Endometrium (tissue), 2 donors: ENCODE measurements at regions not wholly inside any gene's neighbourhood (a gene's known extent, or its start where the extent isn't known, plus 50 kb on each side); places are given as distances from the start of the nearest gene placed in this dataset.
"Not testable (repeated sequence)": the region's sequence is repeated elsewhere in the genome, so short reads cannot be mapped to it uniquely, and the experiment has no call there.

Experiments
- FAIRE-seq: peaks from 2 replicates; lab custom pipeline; 2012; peaks lifted over from hg19 to GRCh38; lab: Jason Lieb, UNC
- donor health status: control.
- donor health status: control.

GRCh38 chr3:23103764-23104163 is 99.4 kb upstream of the UBE2E2 start:
- FAIRE-seq: no peak

GRCh38 chr3:23105048-23105447 is 98.1 kb upstream of the UBE2E2 start:
- FAIRE-seq: peak; percentile 8

- no peak for FAIRE-seq
These were observed 96.5 kb upstream of the UBE2E2 start for GRCh38 chr3:23106666-23107065.

- FAIRE-seq: no peak
These were observed 95.9 kb upstream of the UBE2E2 start for GRCh38 chr3:23107221-23107620.

GRCh38 chr3:23108451-23109057 is 94.6 kb upstream of the UBE2E2 start:
- no peak for FAIRE-seq

DNA sequence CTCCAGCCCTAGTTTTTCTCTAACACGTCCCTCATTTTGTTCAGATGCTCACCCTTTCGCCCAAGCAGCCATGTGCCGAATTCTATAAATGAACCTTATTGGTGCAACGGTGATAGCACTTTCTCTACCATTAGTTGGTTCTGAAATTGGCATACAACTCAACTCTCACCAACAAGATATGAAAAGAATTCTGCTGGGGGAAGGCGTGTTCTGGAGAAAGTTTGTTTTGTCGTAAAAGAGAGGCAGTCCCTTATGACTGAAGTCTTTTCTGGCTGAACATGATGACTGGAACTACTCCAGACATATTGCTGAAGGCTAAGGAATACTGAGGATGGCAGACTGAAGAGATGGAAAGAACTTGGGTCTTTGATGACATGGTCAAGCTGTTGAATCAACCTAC is 91.8 kb upstream of the UBE2E2 start:
- no peak for FAIRE-seq

- no peak for FAIRE-seq
These were observed 91.3 kb upstream of the UBE2E2 start for GRCh38 chr3:23111797-23112196.

GRCh38 chr3:23112491-23112890 is 90.6 kb upstream of the UBE2E2 start:
- FAIRE-seq: no peak

GRCh38 chr3:23113455-23114171 is 89.5 kb upstream of the UBE2E2 start:
- no peak for FAIRE-seq

DNA sequence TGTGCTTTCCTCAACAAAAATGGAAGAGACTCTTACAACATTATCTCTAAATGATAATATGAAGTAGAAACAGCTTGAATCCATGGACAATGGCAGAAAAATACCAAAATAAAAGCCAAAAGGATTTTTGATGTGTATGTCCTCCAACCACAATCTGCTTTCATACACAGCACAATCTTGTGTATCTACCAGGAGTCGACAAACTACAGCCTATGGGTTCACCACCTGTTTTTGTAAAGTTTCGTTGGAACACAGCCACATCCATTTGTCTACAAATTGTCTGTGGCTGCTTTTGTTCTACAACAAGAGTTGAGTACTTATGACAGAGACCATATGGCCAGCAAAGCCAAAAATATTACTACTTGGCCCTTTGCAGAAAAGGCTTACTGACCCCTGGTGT is 88.7 kb upstream of the UBE2E2 start:
- FAIRE-seq: no peak

- FAIRE-seq: peak; percentile 12
These were observed 87.8 kb upstream of the UBE2E2 start for GRCh38 chr3:23115171-23115877.

GRCh38 chr3:23116081-23116837 is 86.9 kb upstream of the UBE2E2 start:
- FAIRE-seq: no peak

- FAIRE-seq: no peak
These were observed 85.3 kb upstream of the UBE2E2 start for GRCh38 chr3:23117856-23118255.

- no peak for FAIRE-seq
These were observed 75.9 kb upstream of the UBE2E2 start for GRCh38 chr3:23127196-23127595.

GRCh38 chr3:23128655-23129054 is 74.5 kb upstream of the UBE2E2 start:
- FAIRE-seq: no peak

GRCh38 chr3:23129117-23129516 is 74.0 kb upstream of the UBE2E2 start:
- FAIRE-seq: no peak

DNA sequence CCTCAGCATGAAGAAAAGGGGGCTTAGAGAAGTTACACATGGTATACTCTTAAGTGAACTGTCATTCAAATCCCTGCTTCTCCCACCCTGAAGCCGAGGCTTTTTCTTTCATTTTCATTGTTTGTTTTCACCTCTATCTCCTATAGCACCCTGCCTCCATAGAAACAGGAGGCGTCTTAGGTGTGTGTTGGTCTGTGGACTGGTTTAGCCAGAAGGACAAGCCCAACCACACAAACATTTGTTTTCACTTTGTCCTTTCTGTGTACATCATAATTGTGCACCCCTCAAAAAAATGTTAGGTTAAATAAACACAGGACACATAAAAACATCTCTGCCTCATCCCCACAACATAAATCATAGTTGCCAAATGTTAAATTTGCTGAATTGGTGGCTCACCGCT is 73.3 kb upstream of the UBE2E2 start:
- FAIRE-seq: peak; percentile 23

DNA sequence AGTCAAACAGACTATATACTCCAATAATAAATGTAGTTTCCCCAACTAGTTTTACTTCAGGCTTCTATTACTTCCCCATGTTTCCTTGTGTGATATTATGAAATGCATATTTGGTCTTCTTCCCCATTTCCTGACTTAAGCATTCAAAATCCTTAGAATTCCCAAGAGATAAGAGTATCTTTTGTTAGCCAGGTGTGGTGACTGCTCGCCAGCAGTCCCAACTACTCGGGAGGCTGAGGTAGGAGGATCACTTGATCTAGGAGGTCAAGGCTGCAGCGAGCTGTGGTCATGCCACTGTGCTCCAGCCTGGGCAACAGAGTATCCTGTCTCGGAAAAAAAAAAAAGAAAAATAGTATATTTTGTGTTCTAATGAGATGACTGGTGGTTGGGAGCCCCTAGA is 72.7 kb upstream of the UBE2E2 start:
- FAIRE-seq: no peak

GRCh38 chr3:23135026-23135785 is 67.9 kb upstream of the UBE2E2 start:
- FAIRE-seq: no peak

- no peak for FAIRE-seq
These were observed 67.1 kb upstream of the UBE2E2 start for GRCh38 chr3:23136054-23136453.

DNA sequence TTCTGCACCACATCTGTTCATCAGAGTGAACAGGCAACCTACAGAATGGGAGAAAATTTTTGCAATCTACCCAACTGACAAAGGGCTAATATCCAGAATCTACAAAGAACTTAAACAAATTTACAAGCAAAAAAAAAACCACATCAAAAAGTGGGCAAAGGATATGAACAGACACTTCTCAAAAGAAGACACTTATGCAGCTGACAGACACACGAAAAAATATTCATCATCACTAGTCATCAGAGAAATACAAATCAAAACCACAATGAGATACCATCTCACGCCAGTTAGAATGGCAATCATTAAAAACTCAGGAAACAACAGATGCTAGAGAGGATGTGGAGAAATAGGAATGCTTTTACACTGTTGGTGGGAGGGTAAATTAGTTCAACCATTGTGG is 59.1 kb upstream of the UBE2E2 start:
- FAIRE-seq: not testable (repeated sequence)

GRCh38 chr3:23146163-23146562 is 57.0 kb upstream of the UBE2E2 start:
- no peak for FAIRE-seq
